DMS 273 treated with DMSO at 0.1 percent for 48 hours (cell line): ENCODE measurements at regions not wholly inside any gene's neighbourhood (a gene's known extent, or its start where the extent isn't known, plus 50 kb on each side); places are given as distances from the start of the nearest gene placed in this dataset.
A peak's percentile ranks its signal among the peaks of the same experiment; 100 is the strongest.

Source experiments
- DNase-seq: peaks from one replicate; lab custom pipeline; 2025; lab: John Stamatoyannopoulos, UW

GRCh38 chr16:73255031-73255430, 207.1 kb upstream of the ZFHX3 start:
- DNase-seq = no peak

- no peak for DNase-seq
Observed at GRCh38 chr16:73253922-73254480, 206.1 kb upstream of the ZFHX3 start.

GRCh38 chr16:73252446-73252845, 204.5 kb upstream of the ZFHX3 start:
- DNase-seq = no peak

- no peak for DNase-seq
Observed at GRCh38 chr16:73251608-73252007, 203.7 kb upstream of the ZFHX3 start.

- no peak for DNase-seq
Observed at GRCh38 chr16:73248316-73248715, 200.4 kb upstream of the ZFHX3 start.

- DNase-seq = no peak
Observed at GRCh38 chr16:73240920-73241319, 193.0 kb upstream of the ZFHX3 start.

GRCh38 chr16:73237601-73238000, 189.7 kb upstream of the ZFHX3 start:
- DNase-seq = no peak

- DNase-seq = no peak
Observed at GRCh38 chr16:73234496-73234895, 186.6 kb upstream of the ZFHX3 start.

- no peak for DNase-seq
Observed at GRCh38 chr16:73233846-73234424, 186.0 kb upstream of the ZFHX3 start.

- DNase-seq = no peak
Observed at GRCh38 chr16:73233329-73233765, 185.4 kb upstream of the ZFHX3 start.

GRCh38 chr16:73232555-73233328, 184.8 kb upstream of the ZFHX3 start:
- peak; percentile 27 for DNase-seq

- no peak for DNase-seq
Observed at GRCh38 chr16:73231944-73232554, 184.1 kb upstream of the ZFHX3 start.

GRCh38 chr16:73231379-73231778, 183.5 kb upstream of the ZFHX3 start:
- DNase-seq = no peak

GRCh38 chr16:73230651-73231050, 182.7 kb upstream of the ZFHX3 start:
- DNase-seq = no peak

GRCh38 chr16:73228649-73229048, 180.7 kb upstream of the ZFHX3 start:
- DNase-seq = no peak

- DNase-seq = no peak
Observed at GRCh38 chr16:73226675-73227074, 178.7 kb upstream of the ZFHX3 start.

GRCh38 chr16:73225983-73226382, 178.1 kb upstream of the ZFHX3 start:
- no peak for DNase-seq

GRCh38 chr16:73220836-73221235, 172.9 kb upstream of the ZFHX3 start:
- DNase-seq = no peak

GRCh38 chr16:73219176-73219575, 171.2 kb upstream of the ZFHX3 start:
- DNase-seq = no peak

- DNase-seq = no peak
Observed at GRCh38 chr16:73217654-73218053, 169.7 kb upstream of the ZFHX3 start.

GRCh38 chr16:73216932-73217331, 169.0 kb upstream of the ZFHX3 start:
- no peak for DNase-seq

- no peak for DNase-seq
Observed at GRCh38 chr16:73215678-73216377, 167.9 kb upstream of the ZFHX3 start.
